EH (cell line): ENCODE measurements at regions not wholly inside any gene's neighbourhood (a gene's known extent, or its start where the extent isn't known, plus 50 kb on each side); places are given as distances from the start of the nearest gene placed in this dataset.

Experiments used
- DNase-seq: peaks from one replicate; pipeline ENCODE4 v3.0.0-alpha.2; 2015; ENCODE audit warnings: low read depth

DNA sequence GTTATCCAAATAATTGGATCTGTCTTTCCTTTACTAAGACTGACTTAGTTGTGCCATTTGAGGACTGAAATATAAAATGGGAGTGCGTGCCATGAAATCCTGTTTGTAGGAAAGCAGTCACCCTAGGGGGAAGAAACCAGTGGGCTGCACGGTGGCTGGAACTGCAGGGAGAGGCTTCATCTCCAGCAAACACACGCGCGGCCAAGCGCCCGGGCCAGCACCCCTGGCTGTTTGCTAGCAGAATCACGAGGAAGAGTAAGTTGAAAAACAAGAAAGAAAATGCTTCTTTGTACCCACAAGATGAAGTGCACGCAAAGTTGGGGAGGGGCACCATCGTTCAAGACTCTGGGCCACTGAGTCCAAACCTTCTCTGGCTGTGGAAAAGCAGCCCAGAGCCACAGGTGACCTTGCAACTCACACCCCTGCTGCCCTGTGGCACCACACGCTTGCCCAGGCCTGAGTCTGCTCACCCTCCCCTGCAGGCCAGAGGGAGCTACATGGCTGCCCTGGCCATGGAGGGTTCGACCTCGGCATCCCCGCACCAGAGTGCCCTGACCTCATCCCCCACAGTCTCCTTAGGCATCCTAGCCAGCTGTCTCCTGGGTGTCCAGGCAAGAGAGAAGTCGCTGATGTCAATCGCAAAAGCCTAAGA, 55.2 kb downstream of the IRX2 start:
- DNase-seq = no peak

DNA sequence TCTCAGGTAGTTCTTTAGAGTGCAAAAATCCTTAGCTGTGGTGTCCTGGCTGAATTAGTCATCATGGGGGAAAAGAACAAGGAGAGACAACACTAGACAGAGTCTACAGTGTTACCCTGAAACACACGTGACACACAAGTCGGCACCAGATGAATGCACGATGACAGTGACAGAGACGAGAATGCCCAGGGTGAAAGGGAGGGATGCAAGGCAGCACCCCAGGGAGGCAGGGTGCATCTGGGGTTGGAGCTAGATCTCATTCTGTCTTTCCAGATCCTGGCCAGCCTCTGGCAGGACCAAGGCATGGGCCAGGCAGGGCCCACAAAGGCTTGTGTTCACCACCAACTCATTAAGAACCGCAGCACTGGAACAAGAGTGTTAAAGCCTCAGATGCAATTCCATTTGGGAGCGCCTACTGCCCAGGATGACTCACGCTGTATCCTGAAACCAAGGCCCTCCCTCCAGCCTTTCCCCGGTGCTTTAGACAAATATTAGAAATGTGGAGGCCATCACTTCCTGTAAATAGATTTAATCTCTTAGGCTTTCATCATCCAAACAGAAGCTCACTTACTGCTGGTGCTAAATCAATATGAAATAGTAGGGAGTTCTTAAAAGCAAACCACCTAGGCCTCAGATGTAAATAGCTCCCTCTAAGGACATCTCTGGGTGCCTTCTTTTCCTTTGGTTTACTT, 56.1 kb downstream of the IRX2 start:
- peak; percentile 36 for DNase-seq

DNA sequence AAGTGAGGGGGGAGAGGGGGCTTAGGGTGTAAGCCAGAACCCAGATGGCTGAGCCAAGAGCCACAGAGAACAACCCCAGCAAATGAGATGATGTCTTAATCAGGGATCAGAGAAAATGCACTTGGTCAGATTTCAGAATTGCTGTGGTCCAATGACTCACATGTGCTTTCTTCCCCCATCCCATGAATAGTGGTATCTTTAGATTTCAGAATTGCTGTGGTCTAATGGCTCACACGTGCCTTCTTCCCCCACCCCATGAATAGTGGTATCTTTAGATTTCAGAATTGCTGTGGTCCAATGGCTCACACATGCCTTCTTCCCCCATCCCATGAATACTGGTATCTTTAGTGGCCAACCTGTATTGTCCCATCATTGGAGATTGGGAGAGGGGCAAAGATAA, 59.9 kb downstream of the IRX2 start:
- DNase-seq = no peak

DNA sequence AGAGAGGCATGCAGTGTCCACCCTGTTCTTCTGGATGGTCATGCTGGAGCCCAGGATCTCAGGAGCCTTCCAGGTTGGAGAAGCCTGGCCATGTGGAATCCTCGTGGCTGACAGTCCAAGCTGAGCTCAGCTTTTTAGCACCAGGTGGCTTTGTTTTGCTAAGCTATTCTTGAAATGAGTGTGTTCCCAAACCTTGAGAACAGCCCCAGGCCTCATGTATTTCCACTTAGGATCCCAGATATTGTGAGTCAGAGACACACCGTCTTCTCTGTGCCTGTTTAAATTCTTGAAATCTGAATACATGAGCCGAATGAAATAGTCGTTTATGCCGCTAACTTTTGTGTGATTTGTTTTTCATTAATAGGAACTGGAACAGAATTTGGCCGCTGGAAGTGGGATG, 61.2 kb downstream of the IRX2 start:
- DNase-seq = no peak

DNA sequence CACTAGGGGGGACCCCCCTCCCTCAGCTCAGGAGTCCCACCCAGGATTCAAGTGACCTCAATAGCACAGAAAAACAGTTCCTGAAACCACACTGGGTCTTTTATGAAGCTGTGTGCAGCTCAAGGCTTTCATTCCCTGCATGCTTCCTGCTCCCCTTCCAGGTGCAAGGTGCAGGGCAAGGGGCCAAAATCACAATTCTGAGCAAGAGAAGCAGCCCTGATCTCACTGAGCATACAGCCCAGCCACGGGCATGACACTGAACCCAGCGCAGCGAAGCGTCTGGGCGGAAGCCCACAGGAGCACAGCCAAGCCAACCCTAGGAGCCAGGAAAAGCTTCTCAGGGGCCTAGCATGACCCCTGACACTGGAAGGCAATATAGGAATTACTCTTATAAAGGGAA, 62.9 kb downstream of the IRX2 start:
- no peak for DNase-seq

DNA sequence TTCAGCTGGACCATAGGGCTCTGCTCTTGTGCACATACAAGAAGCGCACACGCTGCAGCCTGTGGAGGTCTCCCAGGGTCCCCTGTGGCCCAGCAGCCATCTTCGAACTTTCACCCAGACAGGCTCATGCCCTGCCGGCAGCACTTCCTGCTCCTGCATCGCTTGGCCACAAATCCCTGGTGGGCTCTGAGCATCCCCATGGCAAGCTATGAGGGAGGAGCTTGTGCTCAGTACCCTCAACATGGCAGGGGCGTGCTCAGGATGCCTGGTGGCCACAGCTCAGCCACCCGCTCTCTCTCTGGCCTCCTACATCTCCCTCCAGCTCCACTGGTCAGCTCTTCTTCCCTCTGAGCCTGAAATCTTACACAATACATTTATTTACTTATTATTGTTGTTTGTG, 63.7 kb downstream of the IRX2 start:
- DNase-seq = no peak

DNA sequence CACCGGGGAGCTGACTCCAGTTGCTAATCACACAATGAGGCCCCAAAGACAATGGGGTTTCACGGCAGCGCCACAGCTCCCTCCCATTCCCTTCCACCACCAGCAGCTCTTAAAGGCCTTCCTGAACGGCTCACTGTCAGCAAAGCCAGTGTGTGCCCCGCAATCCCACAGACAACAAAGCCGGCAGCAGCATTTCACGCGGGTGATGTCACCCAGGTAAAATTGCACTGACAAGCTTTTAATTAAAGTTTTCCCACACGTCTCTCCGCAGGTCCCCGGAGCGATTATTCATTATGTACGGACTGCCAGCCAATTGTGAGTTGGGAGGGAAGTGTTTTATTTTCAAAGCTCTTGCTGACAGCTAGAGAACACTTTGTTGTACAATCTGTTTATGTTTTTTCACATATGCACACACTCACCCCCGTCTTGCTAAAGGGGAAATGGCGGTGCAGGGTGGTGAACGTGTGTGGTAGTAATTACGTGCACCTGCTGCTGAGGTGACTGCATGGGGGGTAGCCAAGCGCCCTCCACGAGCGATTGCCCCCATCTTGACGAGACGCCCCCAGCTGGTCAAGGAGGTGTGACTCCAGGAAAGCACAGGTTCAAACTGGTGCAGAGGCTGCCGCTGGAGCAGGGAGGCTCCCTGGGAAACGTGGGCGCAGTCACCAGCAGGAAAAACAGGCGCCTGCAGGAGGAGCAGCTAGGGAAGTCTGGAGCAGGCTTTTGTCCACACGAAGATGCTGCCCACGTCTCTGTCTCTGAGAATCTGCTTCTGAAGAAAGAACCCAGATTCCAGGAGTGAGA, 65.0 kb downstream of the IRX2 start:
- DNase-seq = no peak

DNA sequence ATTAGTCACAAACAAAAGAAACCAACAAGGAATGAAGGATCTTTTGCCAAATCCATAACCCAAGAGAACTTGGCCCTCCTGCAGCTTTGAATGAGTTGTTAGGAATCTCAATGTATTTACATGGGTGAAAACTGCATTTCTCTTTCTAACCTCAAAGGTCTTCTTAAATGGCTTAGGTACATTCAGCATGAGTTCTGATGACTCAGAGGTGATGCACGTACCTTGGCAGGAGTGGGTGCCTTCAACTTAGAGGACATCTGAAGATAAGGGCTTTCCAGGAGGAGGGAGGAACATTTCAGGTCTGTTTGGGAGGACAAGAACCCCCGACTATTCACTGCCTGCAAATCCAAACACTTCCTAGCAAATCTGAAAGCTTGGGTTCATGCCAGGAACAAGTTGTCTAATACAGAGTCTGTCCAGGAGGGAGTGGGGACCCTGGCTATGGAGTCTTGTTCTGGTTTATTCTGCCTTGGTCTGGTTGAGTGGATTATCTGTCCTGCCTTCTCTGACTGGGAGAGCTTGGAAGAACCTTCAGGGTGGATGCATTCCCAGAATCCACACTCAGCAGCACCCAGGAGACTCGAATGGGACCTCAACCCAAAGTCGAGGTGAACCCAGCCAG, 65.7 kb downstream of the IRX2 start:
- DNase-seq = no peak

DNA sequence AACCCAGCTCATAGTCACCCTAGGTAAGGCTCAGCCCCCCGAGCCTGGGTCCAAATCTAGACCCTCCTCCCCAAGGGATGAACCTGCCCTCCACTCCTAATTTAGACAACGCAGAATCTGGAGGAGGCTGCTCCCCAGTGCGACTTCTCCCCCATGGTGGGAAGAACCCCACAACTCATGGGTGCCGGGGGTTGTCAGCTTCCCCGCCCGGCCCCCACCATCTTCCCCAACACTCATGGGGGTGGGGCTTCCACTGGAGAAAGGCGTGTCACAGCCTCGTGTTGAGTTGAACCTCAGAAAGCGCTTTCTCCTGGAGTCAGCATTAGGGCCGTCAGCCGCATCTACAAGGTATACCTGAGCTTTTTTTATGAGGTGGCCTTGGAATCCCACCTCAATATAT, 66.9 kb downstream of the IRX2 start:
- DNase-seq = no peak

DNA sequence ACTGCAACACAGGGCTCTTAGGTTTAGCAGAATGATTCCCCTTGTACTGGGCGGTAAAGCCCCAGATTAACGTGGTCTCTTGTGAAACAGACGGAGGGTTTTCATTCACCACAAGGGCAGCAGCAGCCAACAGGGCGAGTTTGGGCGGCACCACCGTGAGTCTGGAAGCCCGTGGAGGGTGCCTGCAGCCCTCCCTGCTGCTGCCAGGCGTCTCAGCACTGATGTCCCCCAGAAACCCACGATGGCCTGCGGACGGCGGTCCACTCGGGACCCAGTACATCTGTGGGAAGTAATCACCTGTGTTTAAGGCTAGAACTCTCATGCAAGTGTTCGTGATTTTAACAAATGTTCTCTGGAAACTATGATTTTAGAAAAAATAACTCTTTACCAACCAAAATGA, 67.8 kb downstream of the IRX2 start:
- no peak for DNase-seq

DNA sequence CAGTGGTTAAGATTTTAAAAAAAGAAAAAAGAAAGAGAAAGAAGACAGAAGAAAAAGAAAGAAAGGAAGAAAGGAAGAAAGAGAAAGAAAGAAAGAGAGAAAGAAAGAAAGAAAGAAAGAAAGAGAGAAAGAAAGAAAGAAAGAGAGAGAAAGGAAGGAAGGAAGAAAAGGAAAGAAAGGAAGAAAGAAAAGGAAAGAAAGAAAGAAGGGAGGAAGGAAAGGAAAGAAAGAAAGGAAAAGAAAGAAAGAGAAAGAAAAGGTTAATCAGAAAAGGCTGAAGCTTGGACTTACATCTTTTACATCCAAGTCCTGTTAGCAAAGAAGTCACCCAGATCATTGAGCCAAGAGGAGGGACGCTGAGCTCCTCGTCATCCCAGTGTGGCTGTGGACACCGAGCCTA, 70.0 kb downstream of the IRX2 start:
- no peak for DNase-seq

DNA sequence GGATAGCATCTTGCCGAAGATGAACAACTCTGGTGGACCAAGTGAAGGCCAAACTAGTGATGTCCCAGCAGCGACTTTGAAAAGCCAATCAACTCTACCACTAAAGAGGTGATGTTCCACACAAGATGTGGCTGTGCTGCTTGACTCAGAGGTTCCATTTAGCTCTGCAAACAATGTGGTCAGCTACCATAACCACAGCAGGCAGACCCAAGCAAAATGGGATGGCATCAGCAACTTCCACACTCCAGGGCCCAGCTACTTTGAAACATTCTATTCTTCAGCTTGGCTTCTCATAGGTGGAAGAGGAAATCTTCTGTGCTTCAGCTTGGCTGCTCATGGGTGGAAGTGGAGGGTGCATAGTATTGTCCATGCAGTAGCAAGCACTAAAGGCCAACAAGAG, 70.5 kb downstream of the IRX2 start:
- no peak for DNase-seq

DNA sequence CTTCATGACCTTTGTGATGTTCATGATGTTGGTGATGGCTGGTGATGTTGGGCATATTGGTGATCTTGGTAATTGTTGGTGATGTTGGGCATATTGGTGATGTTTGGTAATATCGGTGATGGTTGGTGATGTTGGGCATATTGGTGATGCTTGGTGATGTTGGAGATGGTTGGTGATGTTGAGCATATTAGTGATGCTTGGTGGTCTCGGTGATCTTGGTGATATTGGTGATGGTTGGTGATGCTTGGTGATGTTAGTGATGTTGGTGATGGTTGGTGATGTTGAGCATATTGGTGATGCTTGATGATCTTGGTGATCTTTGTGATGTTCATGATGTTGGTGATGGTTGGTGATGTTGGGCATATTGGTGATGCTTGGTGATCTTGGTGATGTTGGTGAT, 73.8 kb downstream of the IRX2 start:
- no peak for DNase-seq

DNA sequence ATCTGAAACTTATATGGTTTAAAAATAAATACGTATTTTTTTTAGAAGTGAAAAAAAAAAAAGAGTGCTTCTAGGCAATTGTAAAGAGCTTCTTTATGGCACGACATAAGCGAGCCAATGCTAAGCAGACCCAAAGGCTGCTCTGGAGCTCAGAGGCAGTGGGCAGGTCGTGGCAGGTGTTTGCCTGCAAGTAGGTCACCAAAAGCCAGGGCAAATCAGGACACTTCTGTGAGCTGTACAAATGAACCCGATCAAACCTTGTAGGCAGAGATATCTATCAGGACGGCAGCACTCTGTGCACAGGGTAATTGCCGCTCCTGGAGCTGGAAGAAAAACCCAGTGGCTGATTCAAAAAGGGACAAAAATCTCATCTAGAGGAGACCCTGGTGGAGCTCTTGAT, 75.9 kb downstream of the IRX2 start:
- DNase-seq = no peak

DNA sequence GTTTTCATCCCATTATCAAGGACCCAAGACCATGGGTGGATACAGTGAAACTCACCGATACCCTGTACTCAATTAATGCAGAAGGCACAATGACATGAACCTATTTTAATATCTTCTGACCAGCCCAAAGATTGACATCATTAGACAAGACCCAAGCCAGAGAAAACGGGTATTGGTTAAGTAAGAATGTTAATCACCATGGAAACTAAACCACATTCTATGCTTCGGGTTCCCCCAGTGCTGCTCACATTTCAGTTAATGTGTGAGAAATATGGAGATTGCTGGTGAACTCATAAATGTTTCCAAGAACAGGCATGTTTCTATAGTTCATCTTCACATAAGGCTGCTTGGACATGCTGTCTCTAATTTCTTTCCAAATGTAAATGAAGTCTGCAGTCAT, 77.0 kb downstream of the IRX2 start:
- no peak for DNase-seq

DNA sequence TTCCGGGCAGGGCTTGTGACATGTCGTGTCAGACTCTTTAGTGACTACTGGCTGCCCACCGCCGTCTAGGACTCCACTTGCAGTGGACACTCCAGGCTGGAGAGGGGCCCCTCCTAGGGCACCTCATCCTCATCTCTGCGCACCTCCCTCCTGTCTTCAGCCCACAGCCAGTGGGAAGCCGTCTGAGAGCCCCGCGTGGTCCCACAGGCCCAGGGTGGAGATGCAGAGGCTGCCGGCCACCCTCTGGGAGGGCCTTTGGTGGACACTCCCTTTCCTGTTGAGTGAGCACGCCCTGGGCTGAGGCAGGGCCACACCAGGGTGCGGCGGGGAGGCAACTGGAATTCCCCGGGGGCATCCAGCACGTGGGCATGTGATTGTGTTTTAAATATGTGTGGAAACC, 80.5 kb downstream of the IRX2 start:
- no peak for DNase-seq

DNA sequence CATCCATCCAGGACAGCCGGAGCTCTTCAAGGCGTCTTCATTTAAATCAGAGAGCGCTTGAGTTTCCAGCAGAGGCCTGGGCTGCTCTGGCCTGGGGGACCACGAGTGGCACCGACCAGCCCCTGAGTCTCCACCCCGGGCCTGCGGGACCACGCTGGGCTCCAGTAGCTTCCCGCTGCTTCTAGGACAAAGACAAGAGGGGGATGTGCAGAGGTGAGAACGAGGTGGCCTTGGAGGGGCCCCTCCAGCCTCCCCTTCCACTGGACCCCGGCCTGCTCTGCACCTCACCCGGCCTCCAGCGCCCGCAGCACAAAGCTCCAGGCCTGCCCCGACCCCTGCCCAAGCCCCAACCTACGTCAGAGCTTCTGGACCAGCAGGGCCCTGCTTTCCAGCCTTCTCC, 81.6 kb downstream of the IRX2 start:
- no peak for DNase-seq

DNA sequence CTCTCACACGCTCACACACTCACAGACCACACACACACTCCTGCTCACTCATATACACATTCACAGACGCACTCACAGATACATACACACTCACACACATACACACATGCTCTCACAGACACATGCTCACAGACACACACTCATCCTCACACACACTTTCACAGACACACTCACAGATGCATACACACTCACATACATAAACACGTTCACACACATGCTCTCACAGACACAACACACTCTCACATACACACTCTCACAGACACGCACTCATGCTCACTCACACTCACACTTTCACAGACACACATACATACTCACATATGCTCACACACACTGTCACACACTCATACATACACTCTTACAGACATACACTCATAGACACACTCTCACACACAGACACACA, 82.2 kb downstream of the IRX2 start:
- DNase-seq = no peak

DNA sequence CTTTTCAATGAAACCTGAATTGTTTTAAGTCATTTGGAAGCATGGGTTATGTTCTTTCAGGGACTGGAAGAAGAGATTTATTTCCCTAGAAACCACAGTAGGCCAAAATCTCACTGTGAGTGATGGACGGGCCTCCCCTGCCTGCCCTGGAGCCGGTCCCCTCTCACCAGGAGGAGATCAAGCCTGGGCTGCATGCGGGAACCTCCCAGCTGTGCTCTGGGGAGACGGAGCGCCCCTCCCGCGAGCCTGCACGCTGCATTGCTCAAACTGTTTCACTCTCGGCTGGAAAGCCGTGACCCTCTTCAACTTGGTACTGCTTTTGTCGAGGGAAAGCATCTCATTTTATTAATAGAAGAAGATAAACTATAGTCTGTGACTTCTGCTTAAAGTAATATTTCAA, 85.4 kb downstream of the IRX2 start:
- no peak for DNase-seq

DNA sequence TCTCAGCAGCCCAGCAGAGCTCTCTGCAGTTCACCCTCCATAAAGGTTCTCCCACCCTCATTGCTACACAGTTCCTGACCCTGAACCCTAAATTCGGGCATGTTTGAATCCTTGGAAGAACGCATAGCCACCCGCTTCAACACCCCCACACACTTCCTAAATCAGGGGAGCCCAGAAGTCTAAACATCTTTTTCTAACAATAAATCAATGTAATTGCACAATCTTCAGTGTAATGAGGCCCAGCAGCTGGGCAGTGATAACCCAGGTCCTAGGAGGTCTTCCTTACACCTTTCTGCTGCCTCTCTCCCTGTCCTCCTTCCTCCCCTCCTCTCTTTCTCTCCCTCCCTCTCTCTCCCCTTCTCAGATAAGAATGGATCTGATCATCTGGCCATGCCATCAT, 88.0 kb downstream of the IRX2 start:
- DNase-seq = no peak

DNA sequence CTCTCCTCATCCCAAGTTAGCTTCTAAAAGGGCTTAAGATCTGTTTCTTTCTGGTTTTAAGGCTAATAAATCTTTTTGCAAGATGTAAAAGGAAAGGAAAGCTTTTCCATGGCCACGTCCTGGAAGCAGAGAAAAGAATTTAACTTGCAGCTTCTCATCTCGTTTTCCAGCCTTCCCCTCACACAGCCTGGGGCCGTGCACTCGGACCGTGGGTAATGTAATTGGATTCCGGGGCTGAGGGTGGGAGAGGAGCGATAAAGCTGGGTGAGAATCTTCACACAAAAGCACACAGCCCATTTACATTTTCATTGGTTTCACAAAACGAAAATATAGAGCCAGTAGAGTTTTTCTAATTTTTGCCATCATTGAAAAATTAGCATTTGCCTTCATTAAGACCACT, 91.2 kb downstream of the IRX2 start:
- no peak for DNase-seq

DNA sequence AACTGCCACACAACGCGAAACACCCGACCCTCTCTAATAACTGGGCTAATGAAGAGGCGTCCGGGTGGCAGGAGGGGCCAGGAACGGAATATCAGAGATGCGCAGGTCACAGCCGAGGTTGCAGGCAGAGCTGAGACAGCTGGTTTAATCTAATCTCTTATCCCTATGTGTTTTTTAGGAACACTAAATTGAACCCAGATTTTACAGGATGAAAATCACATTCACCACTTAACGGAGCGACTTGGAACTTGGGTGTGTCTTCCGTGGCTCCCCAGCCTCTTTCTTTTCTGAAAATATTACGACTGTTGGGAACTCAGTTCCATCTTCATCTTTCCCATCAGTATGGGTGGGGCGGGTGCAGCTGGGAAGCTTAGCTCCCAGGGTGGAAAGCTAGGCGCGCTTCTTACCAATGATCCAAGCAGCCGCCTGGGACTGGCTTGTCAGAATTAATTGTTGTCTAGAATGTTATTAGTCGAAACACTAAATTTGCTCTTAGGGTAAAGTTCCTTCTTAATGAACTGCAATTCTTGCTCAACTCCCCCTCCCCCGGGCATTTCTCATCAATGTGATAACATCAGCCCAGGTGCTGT, 92.5 kb downstream of the IRX2 start:
- no peak for DNase-seq

DNA sequence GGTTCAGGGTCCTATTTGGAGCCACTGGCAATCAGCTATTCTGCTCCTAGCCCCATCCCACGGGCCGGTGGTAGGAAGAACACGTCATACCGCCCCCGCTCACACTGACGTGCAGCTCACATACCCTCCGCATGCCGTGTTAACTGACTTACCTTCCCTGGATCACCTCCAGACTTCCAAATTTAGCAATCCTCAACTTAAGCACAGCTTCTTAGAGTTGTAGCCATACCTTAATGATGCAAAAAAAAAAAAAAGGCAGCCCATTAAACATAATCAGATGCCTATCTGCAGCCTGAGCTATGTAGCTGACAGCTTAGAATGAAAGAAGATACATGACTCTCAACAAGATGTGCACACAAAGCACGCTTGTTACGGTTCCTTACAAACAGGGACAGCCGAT, 93.0 kb downstream of the IRX2 start:
- peak; percentile 21 for DNase-seq
